ENCODE measurements at regions not wholly inside any gene's neighbourhood (a gene's known extent, or its start where the extent isn't known, plus 50 kb on each side); places are given as distances from the start of the nearest gene placed in this dataset.

- TF ChIP-seq CTCF (conservative IDR thresholded peaks at IDR 0.05; ENCODE audit: low read depth, low read length) (no peak), EZH2 (IDR thresholded peaks at IDR 0.05; ENCODE audit: borderline replicate concordance, low read depth, low read length, poor library complexity, severe bottlenecking) (no peak)
Observed at GRCh38 chr6:55033016-55033546, 141.2 kb upstream of the HCRTR2 start.

Measured in A673 (cell line).